ENCODE measurements at regions not wholly inside any gene's neighbourhood (a gene's known extent, or its start where the extent isn't known, plus 50 kb on each side); places are given as distances from the start of the nearest gene placed in this dataset.
A peak's percentile ranks its signal among the peaks of the same experiment; 100 is the strongest.
"Not testable (repeated sequence)": the region's sequence is repeated elsewhere in the genome, so short reads cannot be mapped to it uniquely, and the experiment has no call there.

- H3K79me2 ChIP-seq (ENCODE audit: low read length); H3K27ac ChIP-seq (ENCODE audit: low read length); H3K4me1 ChIP-seq (ENCODE audit: low read length); H3K27me3 ChIP-seq (ENCODE audit: low read length); H3K9me3 ChIP-seq (ENCODE audit: low read length); H3K9me2 ChIP-seq (replicated peaks; ENCODE audit: insufficient read depth, low read length); H3K4me3 ChIP-seq (ENCODE audit: low read length); H4K20me1 ChIP-seq (ENCODE audit: insufficient read depth, low read depth, low read length); H2AFZ ChIP-seq (ENCODE audit: low read length); DNase-seq; H3K9ac ChIP-seq (ENCODE audit: low read length); H3K36me3 ChIP-seq (ENCODE audit: insufficient read depth, low read length); H3K4me2 ChIP-seq (ENCODE audit: low read depth, low read length, poor library complexity, severe bottlenecking): not testable (repeated sequence)
Observed at GRCh38 chr7:112949682-112950081, 136.9 kb downstream of the GPR85 start.

DNA sequence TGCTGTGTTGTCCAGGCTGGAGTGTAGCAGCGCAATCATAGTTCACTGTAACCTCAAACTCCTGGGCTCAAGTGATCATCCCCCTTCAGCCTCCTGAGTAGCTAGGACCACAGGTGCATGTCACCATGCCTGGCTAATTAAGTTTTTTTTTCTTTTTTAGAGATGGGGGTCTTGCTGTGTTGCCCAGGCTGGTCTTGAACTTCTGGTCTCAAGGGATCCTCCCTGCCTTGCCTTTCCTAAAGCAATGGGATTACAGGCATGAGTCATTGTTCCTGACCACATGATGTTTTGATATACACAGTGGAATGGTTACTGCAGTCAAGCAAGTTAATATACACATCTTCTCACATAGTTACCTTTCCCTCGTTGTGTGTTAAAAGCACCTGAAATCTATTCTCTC is 140.3 kb downstream of the GPR85 start:
- no peak overlapping the region for H3K9ac ChIP-seq (ENCODE audit: low read length)
- H3K27ac ChIP-seq (ENCODE audit: low read length), result no peak overlapping the region
- no peak for DNase-seq
- H3K4me3 ChIP-seq (ENCODE audit: low read length), result no peak overlapping the region
- H3K27me3 ChIP-seq (ENCODE audit: low read length), result no peaks in the 10 kb centered on the region
- H3K4me2 ChIP-seq (ENCODE audit: low read depth, low read length, poor library complexity, severe bottlenecking), result no peak overlapping the region
- no peaks in the 10 kb centered on the region for H3K79me2 ChIP-seq (ENCODE audit: low read length)
- no peak overlapping the region for H2AFZ ChIP-seq (ENCODE audit: low read length)
- no peaks in the 10 kb centered on the region for H3K9me2 ChIP-seq (replicated peaks; ENCODE audit: insufficient read depth, low read length)
- no peaks in the 10 kb centered on the region for H3K36me3 ChIP-seq (ENCODE audit: insufficient read depth, low read length)
- no peaks in the 10 kb centered on the region for H3K9me3 ChIP-seq (ENCODE audit: low read length)
- H4K20me1 ChIP-seq (ENCODE audit: insufficient read depth, low read depth, low read length), result no peaks in the 10 kb centered on the region
- H3K4me1 ChIP-seq (ENCODE audit: low read length), result no peaks in the 10 kb centered on the region; the same call in 1 of the 2 replicates

DNA sequence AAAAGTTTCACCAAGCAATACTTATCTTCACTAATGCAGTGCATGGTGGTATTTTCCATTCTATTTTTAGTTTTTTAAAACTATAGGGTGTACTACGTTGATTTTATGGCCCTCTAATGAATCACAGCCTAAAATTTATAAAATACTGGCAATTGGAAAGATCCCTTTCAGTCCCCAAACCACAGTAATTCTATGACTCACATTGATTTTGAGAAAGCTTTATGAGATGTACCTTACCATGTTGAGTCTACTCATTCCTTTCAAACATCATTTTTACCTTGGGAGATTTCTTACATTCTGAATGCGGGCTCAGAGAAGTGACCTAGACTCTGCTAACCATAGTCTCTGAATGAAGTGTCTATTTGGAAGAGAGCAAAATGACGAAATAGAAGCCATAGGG is 141.6 kb downstream of the GPR85 start:
- Histone ChIP-seq H3K9ac (ENCODE audit: low read length) (no peak overlapping the region), H3K4me2 (ENCODE audit: low read depth, low read length, poor library complexity, severe bottlenecking) (no peak overlapping the region)
- no peak for DNase-seq

DNA sequence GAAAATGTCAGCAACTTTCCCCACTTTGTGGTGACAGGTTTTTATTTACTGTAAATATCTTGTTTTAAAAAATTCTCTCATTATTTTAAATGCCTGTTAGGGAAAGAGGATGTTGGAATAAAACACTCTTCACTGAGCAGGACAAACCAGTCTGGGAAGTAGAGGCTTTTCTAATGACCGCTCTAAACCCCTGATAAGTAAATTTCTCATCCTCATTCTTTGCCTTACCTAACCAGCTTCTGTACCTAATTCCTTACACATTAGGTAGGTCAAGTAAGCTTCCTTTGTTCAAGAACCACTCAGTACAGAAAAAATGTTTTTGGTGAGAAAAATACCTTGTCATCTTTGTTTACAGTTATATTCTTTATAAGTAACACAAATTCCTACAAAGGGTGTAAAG is 143.6 kb downstream of the GPR85 start:
- Histone ChIP-seq H3K27ac (ENCODE audit: low read length) (no peak overlapping the region), H4K20me1 (ENCODE audit: insufficient read depth, low read depth, low read length) (no peaks in the 10 kb centered on the region), H3K79me2 (ENCODE audit: low read length) (peaks cover 15% of the 10 kb centered on the region), H3K9me2 (replicated peaks; ENCODE audit: insufficient read depth, low read length) (no peaks in the 10 kb centered on the region), H3K4me2 (ENCODE audit: low read depth, low read length, poor library complexity, severe bottlenecking) (no peak overlapping the region), H3K9ac (ENCODE audit: low read length) (no peak overlapping the region), H3K36me3 (ENCODE audit: insufficient read depth, low read length) (no peaks in the 10 kb centered on the region), H3K27me3 (ENCODE audit: low read length) (no peaks in the 10 kb centered on the region), H3K4me3 (ENCODE audit: low read length) (no peak overlapping the region), H2AFZ (ENCODE audit: low read length) (no peak overlapping the region), H3K4me1 (ENCODE audit: low read length) (peaks cover 17% of the 10 kb centered on the region), H3K9me3 (ENCODE audit: low read length) (no peaks in the 10 kb centered on the region)
- no peak for DNase-seq

More for the DNA sequence above, 141.6 kb downstream of the GPR85 start:
- Histone ChIP-seq H2AFZ (ENCODE audit: low read length) (no peak overlapping the region), H3K27ac (ENCODE audit: low read length) (no peak overlapping the region), H3K79me2 (ENCODE audit: low read length) (no peaks in the 10 kb centered on the region), H3K4me1 (ENCODE audit: low read length) (peaks cover 12% of the 10 kb centered on the region), H3K9me3 (ENCODE audit: low read length) (no peaks in the 10 kb centered on the region), H3K4me3 (ENCODE audit: low read length) (no peak overlapping the region), H4K20me1 (ENCODE audit: insufficient read depth, low read depth, low read length) (no peaks in the 10 kb centered on the region), H3K9me2 (replicated peaks; ENCODE audit: insufficient read depth, low read length) (no peaks in the 10 kb centered on the region), H3K36me3 (ENCODE audit: insufficient read depth, low read length) (no peaks in the 10 kb centered on the region), H3K27me3 (ENCODE audit: low read length) (no peaks in the 10 kb centered on the region)

- Histone ChIP-seq H3K4me1 (ENCODE audit: low read length) (peaks cover 26% of the 10 kb centered on the region), H3K79me2 (ENCODE audit: low read length) (peaks cover 24% of the 10 kb centered on the region)
- H3K4me3 ChIP-seq (ENCODE audit: low read length); H3K36me3 ChIP-seq (ENCODE audit: insufficient read depth, low read length); H3K9me2 ChIP-seq (replicated peaks; ENCODE audit: insufficient read depth, low read length); H3K9ac ChIP-seq (ENCODE audit: low read length); H4K20me1 ChIP-seq (ENCODE audit: insufficient read depth, low read depth, low read length); H3K27ac ChIP-seq (ENCODE audit: low read length); H2AFZ ChIP-seq (ENCODE audit: low read length); DNase-seq; H3K9me3 ChIP-seq (ENCODE audit: low read length); H3K4me2 ChIP-seq (ENCODE audit: low read depth, low read length, poor library complexity, severe bottlenecking); H3K27me3 ChIP-seq (ENCODE audit: low read length): not testable (repeated sequence)
Observed at GRCh38 chr7:112942125-112942524, 144.5 kb downstream of the GPR85 start.

DNA sequence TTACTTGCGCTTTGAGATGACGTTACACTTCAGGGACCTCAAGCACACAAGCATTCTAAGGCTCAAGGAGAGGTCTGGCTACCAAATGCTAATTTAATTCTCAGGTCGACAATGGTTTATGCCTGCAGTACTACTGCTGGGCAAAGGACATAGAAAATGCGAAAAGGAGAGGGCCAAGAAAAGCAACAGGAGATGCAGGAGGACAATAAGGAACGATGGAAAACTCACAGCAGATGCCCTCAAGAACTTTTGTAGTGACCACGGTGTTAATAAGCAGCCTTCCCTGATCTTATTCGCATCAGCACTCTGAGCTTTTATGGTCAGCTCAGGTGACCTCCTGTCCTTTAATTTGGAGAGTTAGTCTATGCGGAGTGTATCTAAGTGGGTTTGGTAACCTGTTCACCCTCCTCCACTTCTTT is 146.3 kb downstream of the GPR85 start:
- peaks cover 42% of the 10 kb centered on the region for H3K79me2 ChIP-seq (ENCODE audit: low read length)
- peak overlapping the region; percentile 80 for H3K27ac ChIP-seq (ENCODE audit: low read length)
- no peaks in the 10 kb centered on the region for H3K36me3 ChIP-seq (ENCODE audit: insufficient read depth, low read length)
- DNase-seq, result no peak
- no peaks in the 10 kb centered on the region for H4K20me1 ChIP-seq (ENCODE audit: insufficient read depth, low read depth, low read length)
- peaks cover 36% of the 10 kb centered on the region for H3K4me1 ChIP-seq (ENCODE audit: low read length)
- H3K4me2 ChIP-seq (ENCODE audit: low read depth, low read length, poor library complexity, severe bottlenecking), result peak overlapping the region; percentile 80
- H3K9me2 ChIP-seq (replicated peaks; ENCODE audit: insufficient read depth, low read length), result no peaks in the 10 kb centered on the region
- no peaks in the 10 kb centered on the region for H3K27me3 ChIP-seq (ENCODE audit: low read length)
- H3K9me3 ChIP-seq (ENCODE audit: low read length), result no peaks in the 10 kb centered on the region
- peak overlapping the region; percentile 72 for H3K9ac ChIP-seq (ENCODE audit: low read length)
- H2AFZ ChIP-seq (ENCODE audit: low read length), result peak overlapping the region; percentile 91
- H3K4me3 ChIP-seq (ENCODE audit: low read length), result peak overlapping the region; percentile 93

DNA sequence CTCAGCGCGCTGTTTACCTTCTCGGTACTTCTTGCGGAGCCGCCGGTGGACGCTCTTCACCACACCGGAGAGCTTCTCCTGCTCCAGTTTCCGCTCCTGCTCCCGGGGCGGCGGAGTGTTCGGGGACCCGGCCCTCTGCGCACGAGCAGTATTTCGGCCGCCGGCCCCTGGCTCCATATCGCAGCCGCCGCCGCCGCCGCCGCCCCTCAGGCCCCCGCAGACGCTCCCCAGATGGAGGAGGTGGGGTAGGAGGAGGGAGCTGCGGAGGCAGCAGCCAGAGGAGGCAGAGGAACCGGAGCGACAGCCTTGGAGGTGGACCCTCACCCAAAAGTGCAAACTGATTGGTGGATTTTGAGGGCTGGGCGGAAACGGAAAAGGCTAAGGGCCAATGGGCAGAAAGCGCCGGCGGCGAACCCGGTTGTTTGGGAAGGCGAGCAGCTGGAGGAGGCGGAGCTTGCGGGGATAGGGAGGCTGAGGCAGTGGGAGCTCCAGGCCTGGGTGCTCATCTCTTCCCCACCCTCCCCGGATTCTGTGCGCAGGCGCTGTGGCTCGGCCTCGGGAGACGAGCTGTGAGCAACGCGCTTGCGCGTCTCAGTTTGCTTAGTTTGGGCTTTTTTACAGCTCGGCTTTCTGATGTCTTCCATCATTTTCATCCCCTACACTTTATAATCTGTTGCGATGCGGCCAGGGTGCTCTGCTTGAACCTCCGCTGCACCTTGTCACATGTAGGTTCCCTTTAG is 146.9 kb downstream of the GPR85 start:
- Histone ChIP-seq H3K27ac (ENCODE audit: low read length) (peak overlapping the region; percentile 80), H3K79me2 (ENCODE audit: low read length) (peaks cover 48% of the 10 kb centered on the region), H3K27me3 (ENCODE audit: low read length) (no peaks in the 10 kb centered on the region), H3K9me3 (ENCODE audit: low read length) (no peaks in the 10 kb centered on the region), H3K36me3 (ENCODE audit: insufficient read depth, low read length) (no peaks in the 10 kb centered on the region), H3K4me1 (ENCODE audit: low read length) (peaks cover 37% of the 10 kb centered on the region), H2AFZ (ENCODE audit: low read length) (peak overlapping the region; percentile 91), H3K9ac (ENCODE audit: low read length) (peak overlapping the region; percentile 81), H3K4me3 (ENCODE audit: low read length) (peak overlapping the region; percentile 93), H3K4me2 (ENCODE audit: low read depth, low read length, poor library complexity, severe bottlenecking) (peak overlapping the region; percentile 80), H4K20me1 (ENCODE audit: insufficient read depth, low read depth, low read length) (no peaks in the 10 kb centered on the region), H3K9me2 (replicated peaks; ENCODE audit: insufficient read depth, low read length) (no peaks in the 10 kb centered on the region)
- DNase-seq, result peak; percentile 100

GRCh38 chr7:112938863-112939573 is 147.6 kb downstream of the GPR85 start:
- Histone ChIP-seq H3K4me3 (ENCODE audit: low read length) (peak overlapping the region; percentile 93), H2AFZ (ENCODE audit: low read length) (peak overlapping the region; percentile 37; the same call in 1 of the 2 replicates), H3K4me2 (ENCODE audit: low read depth, low read length, poor library complexity, severe bottlenecking) (peak overlapping the region; percentile 80), H4K20me1 (ENCODE audit: insufficient read depth, low read depth, low read length) (no peaks in the 10 kb centered on the region), H3K9me3 (ENCODE audit: low read length) (no peaks in the 10 kb centered on the region), H3K27ac (ENCODE audit: low read length) (peak overlapping the region; percentile 54), H3K4me1 (ENCODE audit: low read length) (peaks cover 37% of the 10 kb centered on the region), H3K36me3 (ENCODE audit: insufficient read depth, low read length) (no peaks in the 10 kb centered on the region), H3K27me3 (ENCODE audit: low read length) (no peaks in the 10 kb centered on the region), H3K9me2 (replicated peaks; ENCODE audit: insufficient read depth, low read length) (no peaks in the 10 kb centered on the region), H3K9ac (ENCODE audit: low read length) (peak overlapping the region; percentile 81), H3K79me2 (ENCODE audit: low read length) (peaks cover 55% of the 10 kb centered on the region)
- DNase-seq, result peak; percentile 68

Data from Karpas-422 (cell line).